ENCODE measurements at regions not wholly inside any gene's neighbourhood (a gene's known extent, or its start where the extent isn't known, plus 50 kb on each side); places are given as distances from the start of the nearest gene placed in this dataset.

DNA sequence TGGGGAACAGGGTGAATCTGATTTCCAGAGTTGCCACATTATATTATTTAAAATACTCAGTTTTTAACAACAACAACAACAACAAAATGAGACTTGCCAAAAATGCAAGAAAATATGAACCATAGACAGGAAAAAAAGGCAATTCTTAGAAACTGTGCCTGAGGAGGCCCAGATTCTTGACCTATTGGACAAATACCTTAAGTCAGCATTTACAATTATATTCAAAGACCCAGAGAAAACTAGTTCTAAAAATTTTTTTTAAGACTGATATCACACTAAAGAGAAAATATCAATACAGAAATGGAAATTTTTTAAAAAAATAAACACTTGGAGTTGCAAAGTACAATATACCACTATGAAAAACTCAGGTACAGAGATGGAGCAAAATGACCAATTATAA lies 152.8 kb upstream of the LYPLAL1 start:
- in situ Hi-C loops (cut with MboI) (no loop called here), intact Hi-C loops (cut with micrococcal nuclease) (no loop called here)

More for the DNA sequence above, 152.8 kb upstream of the LYPLAL1 start:
- Histone ChIP-seq H3K9ac (ENCODE audit: insufficient read depth in 1 of 2, low read depth in 2 of 2, low read length in 2 of 2) (no peak overlapping the region), H3K4me1 (replicated peaks in 1 of 2; ENCODE audit: control insufficient read depth in 2 of 2, insufficient read depth in 2 of 2, low read length in 2 of 2) (no peaks in the 10 kb centered on the region), H3K4me3 (no peak overlapping the region), H3K36me3 (ENCODE audit: control insufficient read depth, insufficient read depth, low read length) (no peaks in the 10 kb centered on the region), H3K4me2 (ENCODE audit: insufficient read depth, low read length) (no peak overlapping the region), H3K79me2 (ENCODE audit: control insufficient read depth, insufficient read depth, low read length) (no peaks in the 10 kb centered on the region), H2AFZ (ENCODE audit: low read depth, low read length) (no peak overlapping the region), H3K9me3 (replicated peaks; ENCODE audit: control insufficient read depth, insufficient read depth, low read depth, low read length) (no peaks in the 10 kb centered on the region), H4K20me1 (replicated peaks; ENCODE audit: control insufficient read depth, insufficient read depth, low read length) (no peaks in the 10 kb centered on the region), H3K27ac (ENCODE audit: extremely low read depth, low read depth, low read length) (no peak overlapping the region), H3K9me1 (ENCODE audit: control insufficient read depth, insufficient read depth, low read length) (no peaks in the 10 kb centered on the region), H3K27me3 (ENCODE audit: control insufficient read depth in 2 of 2, insufficient read depth in 2 of 2, low read length in 2 of 2) (no peaks in the 10 kb centered on the region)
- DNase-seq (ENCODE audit: extremely low read depth in 1 of 4, low spot score in 3 of 4) = no peak
- ChIA-PET POLR2A (interaction anchor here (1.0 kb wide), 1 partner anchor 29 kb away, joined by 3 read pairs; no protein-coding TSS in a partner anchor), CTCF (ENCODE audit: low intra/inter-chr PET ratio) (no interaction called here)
- no peak for ATAC-seq
- TF ChIP-seq ETV1 (tag; conservative IDR thresholded peaks at IDR 0.05; ENCODE audit: low read depth) = no peak
- TF ChIP-seq HMGN3 (IDR thresholded peaks at IDR 0.05; ENCODE audit: borderline replicate concordance, extremely low read depth, insufficient read length, low read depth, low read length) = no peak
- TF ChIP-seq, protein P1, sequence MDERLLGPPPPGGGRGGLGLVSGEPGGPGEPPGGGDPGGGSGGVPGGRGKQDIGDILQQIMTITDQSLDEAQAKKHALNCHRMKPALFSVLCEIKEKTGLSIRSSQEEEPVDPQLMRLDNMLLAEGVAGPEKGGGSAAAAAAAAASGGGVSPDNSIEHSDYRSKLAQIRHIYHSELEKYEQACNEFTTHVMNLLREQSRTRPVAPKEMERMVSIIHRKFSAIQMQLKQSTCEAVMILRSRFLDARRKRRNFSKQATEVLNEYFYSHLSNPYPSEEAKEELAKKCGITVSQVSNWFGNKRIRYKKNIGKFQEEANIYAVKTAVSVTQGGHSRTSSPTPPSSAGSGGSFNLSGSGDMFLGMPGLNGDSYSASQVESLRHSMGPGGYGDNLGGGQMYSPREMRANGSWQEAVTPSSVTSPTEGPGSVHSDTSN (CRISPR knock-in tag; IDR thresholded peaks at IDR 0.05; ENCODE audit: low read depth) = no peak
- TF ChIP-seq, protein P1 (tag; conservative IDR thresholded peaks at IDR 0.05; ENCODE audit: low read depth) = no peak
- TF ChIP-seq CCAR2 (IDR thresholded peaks at IDR 0.05; ENCODE audit: low read depth, low read length) = no peak
- no peak for TF ChIP-seq MAFF (IDR thresholded peaks at IDR 0.05; ENCODE audit: low read length)
- peak; percentile 52 for TF ChIP-seq ZNF316 (IDR thresholded peaks at IDR 0.05)
- no peak for TF ChIP-seq FOXA1 (IDR thresholded peaks at IDR 0.05; ENCODE audit: borderline replicate concordance)
- BruUV-seq (replicated peaks) = no TSS peak
- FAIRE-seq = no peak
